ENCODE measurements at regions not wholly inside any gene's neighbourhood (a gene's known extent, or its start where the extent isn't known, plus 50 kb on each side); places are given as distances from the start of the nearest gene placed in this dataset.

DNA sequence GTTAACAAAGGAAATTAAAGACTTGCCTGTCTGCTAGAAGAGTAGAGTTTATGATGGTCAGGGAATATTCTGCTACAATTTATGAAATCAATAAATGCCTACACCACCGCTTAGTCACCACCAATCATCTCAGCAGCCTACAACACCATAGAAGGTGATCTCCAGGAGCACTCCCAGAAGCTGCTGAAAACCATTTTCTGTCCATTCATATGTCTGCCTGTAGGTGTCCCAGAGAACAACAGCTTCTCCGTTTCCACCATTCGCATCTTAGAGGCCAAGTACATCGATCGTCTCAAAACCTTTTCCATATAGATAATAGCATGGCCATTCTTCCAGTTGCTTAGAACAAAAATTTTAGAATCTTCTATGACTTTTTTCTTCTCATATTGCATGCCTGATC is 303.4 kb downstream of the KCNC2 start:
- DNase-seq (ENCODE audit: low spot score), result peak; percentile 25

DNA sequence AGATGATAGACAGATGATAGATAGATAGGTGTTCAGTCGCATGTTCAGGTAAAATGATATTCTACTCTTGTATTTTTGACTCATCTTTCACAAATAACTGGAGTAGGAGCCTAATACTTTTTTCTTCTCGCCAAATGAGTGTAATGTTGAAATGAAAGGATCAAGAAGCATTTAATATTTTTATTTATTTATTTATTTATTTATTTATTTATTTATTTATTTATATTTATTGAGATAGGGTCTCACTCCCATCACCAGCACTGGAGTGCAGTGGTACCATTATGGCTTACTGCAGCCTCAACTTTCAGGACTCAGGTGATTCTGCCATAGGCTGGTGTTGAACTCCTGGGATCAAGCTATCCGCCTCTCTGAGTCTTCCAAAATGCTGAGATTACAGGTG is 298.8 kb downstream of the KCNC2 start:
- no peak for DNase-seq (ENCODE audit: low spot score)

DNA sequence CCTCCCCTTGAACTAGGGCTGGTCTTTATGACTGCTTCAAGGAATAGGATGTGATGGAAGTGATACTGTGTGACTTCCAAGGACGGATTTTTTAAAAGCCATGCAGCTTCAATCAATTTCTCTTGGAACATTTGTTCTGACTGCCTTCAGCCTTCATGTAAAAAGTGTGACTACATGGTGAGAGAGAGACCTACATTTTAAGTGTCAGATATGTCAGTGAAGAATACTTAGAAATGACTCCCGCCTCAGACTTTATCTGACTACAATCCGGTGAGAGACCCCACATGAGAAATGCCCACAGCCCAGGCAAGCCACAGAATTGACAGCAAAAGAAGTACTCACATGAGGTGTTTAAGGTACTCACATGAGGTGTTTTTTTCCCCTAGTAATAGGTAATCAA is 295.3 kb downstream of the KCNC2 start:
- no peak for DNase-seq (ENCODE audit: low spot score)

DNA sequence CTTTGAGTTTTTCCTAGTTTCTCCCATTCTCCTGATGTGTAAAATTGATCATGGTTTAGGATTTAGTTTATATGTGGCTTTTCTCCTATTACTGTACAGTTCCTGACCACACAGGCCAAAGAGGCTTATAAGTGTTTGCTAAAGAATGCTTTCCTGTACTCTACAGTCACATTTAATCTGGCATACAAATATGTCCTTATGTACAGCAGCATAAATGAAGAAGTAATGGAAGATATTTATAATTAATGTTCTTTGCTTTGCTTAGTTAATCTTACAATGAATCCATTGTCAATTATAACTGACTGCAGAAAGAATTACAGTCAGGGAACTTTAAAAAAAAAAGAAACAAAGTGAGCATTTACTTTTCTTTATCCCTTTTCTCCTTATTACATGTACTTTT is 293.9 kb downstream of the KCNC2 start:
- DNase-seq (ENCODE audit: low spot score), result no peak

DNA sequence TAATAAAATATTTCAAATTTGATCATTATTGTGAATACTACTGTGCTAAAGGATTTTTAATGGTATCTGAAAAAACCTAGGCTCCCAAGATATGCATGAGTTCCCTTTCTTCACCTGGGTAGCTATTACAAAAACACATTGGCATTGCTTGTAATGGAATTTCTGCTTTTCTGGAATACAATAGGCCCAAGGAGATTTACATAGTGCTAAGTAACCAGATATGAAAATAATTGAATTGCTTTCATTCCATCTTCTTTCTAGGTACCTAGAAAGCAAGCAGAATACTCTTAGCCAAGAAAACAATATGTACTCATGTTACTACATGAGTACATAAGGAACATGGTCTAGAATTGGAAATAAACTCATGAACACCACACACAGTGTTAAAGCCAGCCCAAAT is 291.9 kb downstream of the KCNC2 start:
- no peak for DNase-seq (ENCODE audit: low spot score)

DNA sequence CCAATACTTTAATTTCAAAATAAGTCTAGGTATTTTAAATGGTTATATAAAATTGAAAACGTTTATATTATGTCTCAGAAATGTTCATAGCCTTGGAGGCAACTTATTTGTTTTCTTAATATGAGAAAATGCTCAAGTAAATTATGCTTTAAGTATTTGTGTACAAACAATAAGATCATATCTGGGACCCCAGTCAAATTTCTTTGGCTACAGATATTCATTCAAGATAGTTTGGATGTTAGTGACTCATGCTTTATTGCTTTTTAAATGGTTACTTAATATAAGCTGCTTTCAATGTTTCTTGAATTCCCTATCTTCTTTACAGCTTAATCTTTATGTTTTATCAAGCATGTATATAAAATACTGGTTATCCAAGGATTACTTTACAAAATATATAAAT is 291.3 kb downstream of the KCNC2 start:
- DNase-seq (ENCODE audit: low spot score), result no peak

DNA sequence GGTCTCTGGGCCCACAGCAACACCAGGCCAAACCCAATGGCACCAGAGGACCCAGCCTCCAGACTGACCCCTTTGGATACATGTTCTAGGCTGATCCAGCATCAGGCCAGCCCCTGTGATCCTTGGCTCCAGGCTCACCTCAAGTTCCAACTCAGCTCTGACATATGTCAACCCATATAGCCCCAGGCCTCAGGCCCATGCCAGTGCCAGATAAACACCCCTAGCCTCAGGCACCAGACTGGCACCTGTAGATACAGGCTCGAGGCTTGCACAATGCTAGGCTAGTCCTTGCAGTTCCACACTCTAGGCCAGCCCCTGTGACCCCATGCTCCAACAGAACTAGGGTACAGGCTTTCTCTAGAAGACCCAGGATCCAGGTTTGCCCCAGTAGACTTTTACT is 287.5 kb downstream of the KCNC2 start:
- DNase-seq (ENCODE audit: low spot score), result no peak

DNA sequence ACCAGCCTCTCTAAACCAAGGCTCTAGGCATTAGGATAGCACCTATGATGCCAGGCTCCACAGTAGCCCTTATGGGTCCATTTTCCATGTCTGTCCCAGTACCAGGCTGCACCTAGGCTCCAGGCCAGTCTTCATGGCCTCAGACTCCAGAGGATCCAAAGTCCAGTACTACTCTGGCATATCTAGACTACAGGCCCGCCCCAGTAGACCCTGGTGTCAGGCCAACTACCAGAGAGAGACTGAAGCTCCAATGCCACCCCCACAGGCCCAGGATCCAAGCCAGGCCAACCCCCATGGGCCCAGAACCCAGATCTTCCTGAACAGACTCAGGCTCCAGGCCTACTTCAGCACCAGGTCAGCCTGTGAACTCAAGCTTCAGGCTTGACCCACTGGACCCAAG is 287.0 kb downstream of the KCNC2 start:
- DNase-seq (ENCODE audit: low spot score), result no peak

DNA sequence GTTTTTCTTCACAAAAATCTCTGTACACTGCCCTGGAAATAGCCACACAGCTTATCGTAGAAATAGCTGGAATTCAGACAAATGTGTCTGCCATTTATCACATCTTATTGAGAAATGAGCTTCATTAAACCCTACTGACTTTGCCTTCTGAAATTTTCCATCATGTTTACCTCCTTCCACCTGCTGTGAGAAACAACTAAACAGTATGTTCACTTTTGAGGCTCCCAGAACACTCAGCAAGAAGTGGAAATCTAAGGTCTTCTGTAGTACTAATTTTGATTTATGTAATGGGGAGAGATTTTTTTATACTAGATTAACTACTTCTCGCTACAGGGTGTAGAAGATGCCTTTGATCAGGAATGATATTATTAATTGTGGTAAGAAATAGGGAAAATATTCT is 268.0 kb downstream of the KCNC2 start:
- no peak for DNase-seq (ENCODE audit: low spot score)

DNA sequence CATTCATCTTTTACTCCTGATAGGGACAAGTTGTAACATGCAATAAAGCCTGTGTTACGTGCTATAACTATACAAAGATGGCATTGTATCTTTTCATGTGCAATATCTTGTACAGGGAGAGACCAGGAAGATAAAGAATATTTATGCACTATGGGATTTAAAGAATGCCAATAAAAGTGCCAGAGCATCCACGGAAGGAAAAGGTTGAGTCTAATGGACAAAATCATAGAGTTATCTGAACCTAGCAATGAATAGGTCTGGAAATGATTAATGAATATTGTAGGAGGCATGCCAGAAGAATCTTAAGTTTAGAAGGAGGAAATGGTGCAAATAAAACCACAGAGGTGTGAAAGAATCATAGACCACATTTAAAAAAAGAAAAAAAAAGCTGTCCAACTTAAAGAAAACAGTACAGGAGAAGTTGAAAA is 263.9 kb downstream of the KCNC2 start:
- DNase-seq (ENCODE audit: low spot score), result no peak

DNA sequence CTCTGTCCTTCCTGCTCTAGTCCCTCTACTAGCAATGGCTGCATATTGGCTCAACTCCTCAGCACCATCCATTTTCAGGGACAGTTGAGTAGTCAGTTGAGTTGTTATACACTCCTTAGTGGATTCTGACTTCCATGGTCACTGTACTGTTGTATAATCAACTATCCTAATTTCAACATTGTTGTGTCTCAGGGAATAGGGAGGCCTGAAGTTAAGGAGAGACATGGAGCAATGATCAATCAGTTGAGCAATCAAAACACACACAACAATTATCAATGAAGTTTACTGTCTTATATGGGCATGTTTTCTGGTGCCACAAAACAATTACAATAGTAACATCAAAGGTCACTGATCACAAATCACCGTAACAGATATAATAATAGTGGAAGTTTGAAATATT is 255.9 kb downstream of the KCNC2 start:
- no peak for DNase-seq (ENCODE audit: low spot score)

DNA sequence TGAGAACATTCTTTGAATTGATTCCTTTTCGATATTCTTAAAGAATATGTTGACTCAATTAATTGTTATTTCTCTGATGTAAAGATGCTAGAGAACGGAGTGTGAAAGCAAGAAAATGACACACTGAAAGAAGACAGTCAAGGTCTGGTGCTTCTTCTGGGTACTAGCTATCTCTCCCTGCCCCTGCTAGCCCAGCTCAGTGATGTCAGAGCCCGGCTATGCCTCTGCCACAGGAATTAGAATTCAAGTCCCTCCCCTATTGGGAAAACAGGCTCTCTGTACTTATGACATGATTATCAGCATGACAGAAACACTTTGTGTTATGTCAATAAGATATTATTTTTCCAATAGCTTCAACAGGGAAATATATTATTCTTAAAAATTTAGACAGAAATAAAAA is 252.4 kb downstream of the KCNC2 start:
- no peak for DNase-seq (ENCODE audit: low spot score)

DNA sequence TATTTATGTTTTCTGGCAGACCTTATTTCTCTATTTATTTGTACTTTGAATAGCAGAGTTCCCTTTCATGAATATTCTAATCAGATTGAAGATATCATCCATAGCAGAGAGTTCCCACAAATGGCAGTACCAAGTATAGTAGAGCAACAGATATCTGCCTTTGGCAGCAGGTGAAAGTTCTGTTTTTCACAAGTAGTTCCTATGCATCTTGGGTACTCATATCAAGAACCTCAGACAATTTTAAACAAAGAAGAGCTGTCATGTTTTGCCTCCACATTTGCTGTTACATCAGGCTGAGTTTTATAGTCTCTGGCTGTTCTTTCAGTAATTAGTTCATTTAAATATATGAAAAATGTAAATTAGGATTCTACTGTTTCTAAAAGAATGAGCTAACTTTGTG is 252.0 kb downstream of the KCNC2 start:
- no peak for DNase-seq (ENCODE audit: low spot score)

DNA sequence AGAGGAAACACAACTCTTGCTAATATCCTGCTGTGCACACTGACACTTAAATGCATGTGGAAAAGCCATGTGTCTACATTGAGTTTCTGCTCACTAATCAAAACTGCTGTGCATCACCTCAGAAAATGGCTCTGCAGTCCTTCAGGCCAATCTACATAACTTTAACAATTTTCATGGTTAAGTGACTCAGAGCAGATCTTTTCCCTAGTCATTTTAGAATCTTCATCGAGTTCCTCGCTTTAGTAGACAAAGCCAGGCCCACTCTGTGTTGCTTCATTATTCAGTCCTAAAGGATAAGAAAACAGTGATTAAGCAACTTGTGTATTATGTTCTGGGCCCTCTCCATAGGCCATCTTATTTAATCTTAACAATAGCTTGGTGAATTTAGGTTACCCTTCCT is 250.0 kb downstream of the KCNC2 start:
- DNase-seq (ENCODE audit: low spot score), result no peak

DNA sequence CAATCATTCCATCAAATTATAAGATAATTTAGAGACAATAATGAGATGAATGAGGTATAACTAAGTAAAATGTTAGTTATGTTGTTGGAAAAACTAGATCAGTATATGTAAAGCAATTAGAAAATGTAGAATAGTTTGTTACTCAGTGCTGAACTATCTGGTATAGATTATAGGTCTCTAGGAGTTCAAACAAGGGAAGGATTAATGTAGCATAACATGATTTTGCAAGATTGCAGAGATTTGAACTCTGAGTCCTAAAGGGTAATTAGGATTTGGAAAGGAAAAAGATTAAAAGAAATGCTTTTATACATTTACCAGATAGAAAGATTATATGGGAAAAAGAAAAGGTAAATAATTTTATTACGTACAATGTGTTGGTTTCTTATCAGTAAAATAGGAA is 246.3 kb downstream of the KCNC2 start:
- no peak for DNase-seq (ENCODE audit: low spot score)

DNA sequence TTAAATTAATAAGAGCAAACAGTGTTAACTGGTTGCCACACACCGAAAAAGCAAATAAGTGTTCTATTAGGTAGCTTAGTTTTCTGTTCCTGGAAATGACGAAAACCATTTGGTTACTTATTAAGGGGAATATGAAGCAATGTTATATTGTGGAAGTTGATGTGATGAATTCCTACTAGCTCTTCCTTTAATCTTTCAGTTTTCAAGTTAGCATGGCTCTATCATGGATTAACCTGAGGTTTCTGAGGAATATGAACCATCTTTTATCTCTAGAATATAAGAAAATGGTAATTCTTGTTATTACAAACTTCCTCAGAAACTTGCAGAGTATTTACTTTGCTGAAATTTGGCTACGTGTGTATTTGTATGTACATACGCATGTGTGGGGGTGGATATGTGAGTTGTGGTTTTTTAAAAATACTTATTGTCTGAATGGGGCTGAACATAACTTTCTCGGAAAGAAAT is 245.7 kb downstream of the KCNC2 start:
- DNase-seq (ENCODE audit: low spot score), result no peak

DNA sequence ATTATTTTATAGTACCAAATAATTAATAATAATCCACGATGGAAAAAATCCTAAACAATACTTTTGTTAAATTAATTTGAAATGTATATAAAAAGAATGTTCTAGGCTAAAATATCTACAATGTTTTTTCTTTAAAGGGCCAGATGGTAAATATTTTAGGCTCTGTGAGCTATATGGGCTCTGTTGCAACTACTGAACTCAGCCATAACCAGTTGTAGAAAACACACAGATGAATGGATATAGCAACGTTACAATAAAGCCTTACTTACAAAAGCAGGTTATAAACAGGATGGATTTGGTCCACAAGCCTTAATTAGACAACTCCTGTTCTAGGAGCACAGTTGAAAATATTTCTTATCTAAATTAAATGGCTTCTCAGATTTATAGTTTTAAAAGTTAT is 245.2 kb downstream of the KCNC2 start:
- no peak for DNase-seq (ENCODE audit: low spot score)

DNA sequence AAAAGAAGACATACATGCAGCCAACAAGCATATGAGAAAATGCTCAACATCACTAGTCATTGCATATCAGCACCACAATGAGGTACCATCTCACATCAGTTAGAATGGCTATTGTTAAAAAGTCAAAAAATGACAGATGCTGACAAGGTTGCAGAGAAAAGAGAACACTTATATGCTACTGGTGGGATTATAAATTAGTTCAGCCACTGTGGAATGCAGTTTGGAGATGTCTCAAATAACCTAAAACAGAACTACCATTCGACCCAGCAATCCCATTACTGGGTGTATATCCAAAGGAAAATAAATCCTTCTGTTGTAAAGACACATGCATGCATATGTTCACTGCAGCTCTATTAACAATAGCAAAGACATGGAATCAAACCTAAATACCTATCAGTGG is 238.4 kb downstream of the KCNC2 start:
- DNase-seq (ENCODE audit: low spot score), result no peak

DNA sequence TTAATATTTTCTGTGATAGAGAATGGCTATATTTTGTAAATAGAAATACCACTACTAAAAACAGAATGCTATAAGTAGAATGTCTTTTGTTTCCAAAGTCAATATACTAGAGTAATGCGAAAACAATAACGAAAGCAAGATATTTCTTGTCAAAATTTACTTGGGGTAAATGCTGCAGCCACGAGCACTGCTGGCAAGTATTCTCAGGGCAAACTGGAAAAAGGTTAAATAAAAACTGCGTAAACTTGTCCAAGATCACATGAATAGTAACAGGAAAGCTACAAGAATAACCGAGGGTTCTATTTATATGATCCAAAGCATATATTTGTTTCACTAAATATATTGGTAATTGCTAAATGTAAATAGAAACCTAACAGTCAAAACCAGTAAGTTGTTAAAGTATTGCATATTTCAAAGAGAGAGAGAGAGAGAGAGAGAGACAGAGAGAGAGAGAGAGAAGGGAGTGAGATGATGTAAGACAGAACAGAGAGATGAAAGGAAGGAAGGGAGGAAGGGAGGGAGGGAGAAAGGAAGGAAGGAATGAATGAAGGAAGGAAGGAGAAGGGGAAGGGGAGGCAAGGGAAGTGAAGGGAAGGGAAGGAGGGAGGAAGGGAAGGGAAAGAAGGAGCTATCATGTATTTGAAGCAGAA is 231.7 kb downstream of the KCNC2 start:
- no peak for DNase-seq (ENCODE audit: low spot score)

DNA sequence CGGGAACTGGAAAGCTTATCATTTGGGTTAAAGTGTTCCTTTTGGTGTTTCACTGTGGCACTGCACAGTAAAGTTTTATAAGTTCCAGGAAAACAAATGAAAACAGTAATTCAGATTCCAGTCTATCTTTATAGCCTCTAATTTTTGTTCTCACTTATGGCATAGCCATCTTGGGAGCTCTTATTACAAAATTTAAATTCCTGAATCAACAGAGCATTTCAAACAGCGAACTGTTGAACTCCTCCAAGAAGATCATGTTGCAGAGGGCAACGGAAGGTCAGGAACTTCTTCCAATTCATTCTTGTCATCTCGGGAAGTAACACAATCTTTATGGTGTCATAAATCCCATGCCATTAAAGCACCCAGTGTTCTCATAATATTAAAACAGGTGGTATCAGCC is 229.1 kb downstream of the KCNC2 start:
- peak; percentile 11 for DNase-seq (ENCODE audit: low spot score)

DNA sequence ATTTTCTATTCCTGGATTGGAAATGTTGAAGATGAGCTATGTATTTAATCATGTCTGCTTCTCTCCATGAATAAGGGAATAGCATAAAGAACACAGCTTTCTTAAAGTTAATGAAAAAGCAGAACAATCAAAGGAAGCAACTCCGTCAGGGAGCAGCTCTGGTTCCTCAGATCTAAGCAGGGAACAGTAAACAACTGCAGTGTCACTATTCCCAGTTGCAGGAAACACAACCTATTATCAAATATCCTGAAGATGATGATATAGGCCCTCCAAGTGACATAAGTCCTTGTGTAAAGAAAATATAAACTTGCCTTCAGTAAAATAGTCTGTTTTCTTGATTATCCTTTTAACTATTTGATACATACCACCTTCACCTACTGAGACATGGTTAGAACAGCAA is 228.1 kb downstream of the KCNC2 start:
- no peak for DNase-seq (ENCODE audit: low spot score)

DNA sequence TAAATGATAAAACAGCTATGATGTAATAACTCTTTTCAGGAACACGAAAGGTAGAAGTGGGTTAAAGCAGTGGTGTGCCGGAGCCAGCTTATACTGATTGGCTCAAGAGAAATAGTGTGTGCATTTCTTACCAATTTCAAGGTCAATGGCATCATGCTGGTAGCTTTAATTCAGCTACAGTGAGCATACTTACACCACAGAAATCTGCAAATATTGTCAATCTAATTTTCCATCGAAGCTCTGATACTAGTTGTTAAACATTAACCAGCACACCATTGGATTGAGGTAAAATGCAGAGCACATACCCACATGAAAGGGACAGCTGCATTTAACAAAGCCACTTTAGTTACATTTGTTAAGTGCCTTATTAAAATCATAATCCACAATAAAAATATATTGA is 225.7 kb downstream of the KCNC2 start:
- no peak for DNase-seq (ENCODE audit: low spot score)

DNA sequence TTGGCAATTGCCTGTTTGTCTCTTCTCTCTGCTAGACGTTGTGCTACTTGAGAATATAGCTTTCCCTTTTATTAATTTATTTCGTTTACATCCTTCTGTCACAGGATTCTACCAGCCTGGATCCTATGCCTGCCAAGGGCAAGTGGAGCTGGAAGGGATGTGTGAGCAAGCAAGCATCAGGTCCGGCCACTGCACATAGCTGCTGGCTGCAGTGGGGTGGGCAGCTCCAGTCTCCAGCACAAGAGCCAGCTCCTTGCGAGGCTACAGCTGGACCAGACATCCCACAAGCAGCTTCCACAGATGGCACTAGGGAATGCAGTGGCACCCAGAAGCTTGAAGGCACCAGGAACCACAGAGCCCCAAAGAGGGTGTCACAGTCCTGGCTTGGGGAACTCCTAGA is 225.0 kb downstream of the KCNC2 start:
- DNase-seq (ENCODE audit: low spot score), result no peak

DNA sequence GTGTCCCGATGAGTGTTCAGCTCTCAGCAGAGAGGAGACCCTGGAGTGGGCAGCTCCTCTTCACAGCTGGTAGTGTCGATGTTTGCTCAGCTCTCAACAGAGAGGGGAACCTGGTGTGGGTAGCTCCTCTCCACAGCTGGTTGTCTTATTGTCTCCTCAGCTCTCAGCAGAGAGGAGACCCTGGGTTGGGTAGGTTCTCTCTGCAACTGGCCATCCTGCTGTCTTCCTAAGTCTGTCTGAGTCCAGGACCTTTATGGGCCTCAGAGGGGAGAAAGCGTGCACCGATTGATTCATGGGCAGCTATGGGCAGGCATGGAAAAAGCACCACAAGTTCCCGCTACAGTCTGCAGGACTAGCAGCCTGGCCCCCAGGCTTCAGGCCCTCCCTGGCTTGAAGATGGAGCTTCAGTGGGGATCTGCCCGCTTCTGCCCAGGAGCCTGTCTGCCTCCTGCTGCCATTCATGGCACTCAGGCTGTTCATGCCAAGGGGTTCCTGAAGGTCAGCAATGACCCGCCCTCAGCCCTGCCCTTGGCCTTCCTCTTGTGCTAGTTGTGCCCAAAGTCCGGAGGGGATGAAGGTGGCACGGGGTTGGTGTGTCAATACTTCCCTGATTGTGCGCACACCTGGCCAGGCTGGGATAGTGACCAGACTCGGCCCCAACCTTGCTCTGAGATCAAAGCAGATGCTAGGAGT is 224.2 kb downstream of the KCNC2 start:
- DNase-seq (ENCODE audit: low spot score), result no peak

All from iPS-NIHi11 (cell line).